GM06990 (cell line): ENCODE measurements at regions not wholly inside any gene's neighbourhood (a gene's known extent, or its start where the extent isn't known, plus 50 kb on each side); places are given as distances from the start of the nearest gene placed in this dataset.
A peak's percentile ranks its signal among the peaks of the same experiment; 100 is the strongest.

Experiments
- DNase-seq: peaks from one replicate; pipeline ENCODE4 v3.0.0-alpha.2; 2011; ENCODE audit not compliant: insufficient read length; ENCODE audit errors: extremely low read depth
- H3K27me3 ChIP-seq: replicated peaks from 2 replicates; pipeline ENCODE4 v1.6.0; 2011; ENCODE audit warnings: low read length; ENCODE audit not compliant: control insufficient read depth, insufficient read depth
- H3K36me3 ChIP-seq: 2 replicates; pipeline ENCODE4 v1.5.1; 2011; ENCODE audit warnings: low read length; ENCODE audit not compliant: control insufficient read depth, insufficient read depth
- H3K4me3 ChIP-seq: replicated peaks from 2 replicates; pipeline ENCODE4 v1.5.1; 2011; ENCODE audit warnings: low read depth, mild to moderate bottlenecking, control low read depth, low read length
- CTCF ChIP-seq: IDR thresholded peaks from 2 replicates; pipeline ENCODE4 v1.5.1; 2011; ENCODE audit warnings: low read length, control low read depth, mild to moderate bottlenecking, inconsistent platforms; ENCODE audit not compliant: insufficient read depth, poor library complexity, severe bottlenecking

DNA sequence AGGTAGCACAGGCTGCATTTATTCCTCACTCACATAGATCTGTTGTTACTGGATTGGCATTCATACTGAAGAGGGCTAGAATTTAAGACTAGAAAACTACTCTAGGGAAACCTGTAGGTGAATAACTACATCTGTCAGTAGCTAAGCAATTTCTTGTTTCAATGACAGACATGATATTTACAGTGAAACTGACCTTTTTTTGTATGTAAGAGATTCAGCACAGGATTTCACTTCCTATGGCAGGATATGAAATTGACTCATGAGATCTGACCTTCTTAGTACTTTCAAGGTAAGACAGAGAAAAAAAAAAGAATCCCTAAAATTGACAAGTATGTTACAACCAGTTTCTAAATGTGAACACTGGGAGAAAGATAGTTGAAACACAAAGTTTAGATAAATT is 189.8 kb upstream of the SLC16A7 start:
- no peak for DNase-seq
- H3K4me3 ChIP-seq = no peak overlapping the region
- no peaks in the 10 kb centered on the region for H3K36me3 ChIP-seq
- H3K27me3 ChIP-seq = no peaks in the 10 kb centered on the region
- TF ChIP-seq CTCF = no peak

DNA sequence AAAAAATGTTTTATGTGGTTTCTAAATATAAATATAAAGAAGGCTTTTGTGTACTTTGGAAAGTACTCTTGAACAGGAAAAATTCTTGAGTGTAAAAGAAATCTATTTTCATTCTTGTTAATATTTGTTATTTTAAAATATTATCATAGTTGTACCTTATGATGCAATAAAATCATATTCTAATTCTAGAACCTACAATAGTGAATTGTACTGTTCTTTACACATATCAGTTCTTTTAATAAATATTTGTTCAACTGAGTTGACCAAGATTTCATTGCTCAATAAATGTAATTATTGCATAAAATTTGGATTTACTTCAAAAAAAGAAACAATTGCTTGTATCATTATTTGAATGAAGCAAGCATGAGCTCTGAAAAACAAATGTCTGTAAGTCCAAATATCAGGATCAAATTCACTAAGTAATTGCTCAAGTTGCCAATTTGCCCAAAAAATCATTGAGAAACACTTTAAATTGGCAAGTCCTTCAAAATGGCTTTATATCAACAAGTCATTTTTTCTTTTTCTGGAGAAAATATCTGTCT is 191.6 kb upstream of the SLC16A7 start:
- Histone ChIP-seq H3K4me3 (no peak overlapping the region), H3K27me3 (no peaks in the 10 kb centered on the region), H3K36me3 (no peaks in the 10 kb centered on the region)
- DNase-seq = no peak
- TF ChIP-seq CTCF = no peak

GRCh38 chr12:59403259-59403932 is 192.4 kb upstream of the SLC16A7 start:
- DNase-seq = no peak
- Histone ChIP-seq H3K27me3 (no peaks in the 10 kb centered on the region), H3K36me3 (no peaks in the 10 kb centered on the region), H3K4me3 (no peak overlapping the region)
- peak; percentile 80 for TF ChIP-seq CTCF

- no peak for TF ChIP-seq CTCF
- Histone ChIP-seq H3K27me3 (no peaks in the 10 kb centered on the region), H3K4me3 (no peak overlapping the region), H3K36me3 (no peaks in the 10 kb centered on the region)
- no peak for DNase-seq
These were observed 194.0 kb upstream of the SLC16A7 start for GRCh38 chr12:59401862-59402261.

DNA sequence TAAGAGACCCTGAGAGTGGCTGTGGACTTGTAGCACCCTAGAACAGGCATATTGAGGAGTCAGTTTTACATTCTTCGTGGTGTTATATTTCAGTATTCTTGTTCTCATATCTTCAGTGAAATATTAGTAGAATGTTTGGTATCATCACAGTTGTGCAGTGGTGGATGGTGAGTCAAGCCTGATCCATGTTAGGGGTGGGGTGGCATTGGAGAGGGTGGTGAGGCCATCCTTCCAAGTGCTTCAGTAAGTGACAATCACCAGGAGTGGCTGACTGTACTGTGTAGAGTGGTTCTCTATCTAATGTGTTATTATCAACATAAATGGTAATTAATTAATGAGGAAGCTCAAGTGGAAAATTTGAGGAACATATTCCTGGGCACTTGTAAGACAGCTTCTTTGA is 197.7 kb upstream of the SLC16A7 start:
- no peaks in the 10 kb centered on the region for H3K36me3 ChIP-seq
- DNase-seq = no peak
- no peaks in the 10 kb centered on the region for H3K27me3 ChIP-seq
- H3K4me3 ChIP-seq = no peak overlapping the region
- no peak for TF ChIP-seq CTCF
